Activated T-helper 2 cell treated with anti-CD3 and anti-CD28 coated beads, Interferon-gamma antibody, Interleukin-2, Interleukin-4, amounts not matched to agents 10 μg/mL and 5 μg/mL and 100 μg/mL, durations not matched to agents 14 hours and 24 hours and 36 hours (primary cell): ENCODE measurements at regions not wholly inside any gene's neighbourhood (a gene's known extent, or its start where the extent isn't known, plus 50 kb on each side); places are given as distances from the start of the nearest gene placed in this dataset.

Experiments used
- DNase-seq: peaks from one replicate; pipeline ENCODE4 v3.0.0; 2021; ENCODE audit warnings: low spot score
- H3K27ac Mint-ChIP-seq: one replicate; pipeline ENCODE4 v1.8.0; 2021; ENCODE audit warnings: mixed read lengths
- H3K27me3 Mint-ChIP-seq: one replicate; pipeline ENCODE4 v1.8.0; 2021; ENCODE audit warnings: low read depth, mixed read lengths
- H3K36me3 Mint-ChIP-seq: one replicate; pipeline ENCODE4 v1.8.0; 2021; ENCODE audit warnings: low read depth, mixed read lengths
- H3K4me1 Mint-ChIP-seq: one replicate; pipeline ENCODE4 v1.8.0; 2021; ENCODE audit warnings: low read depth, mixed read lengths
- H3K4me3 Mint-ChIP-seq: one replicate; pipeline ENCODE4 v1.8.0; 2021; ENCODE audit warnings: low read depth, mild to moderate bottlenecking, moderate library complexity, mixed read lengths
- H3K9me3 Mint-ChIP-seq: one replicate; pipeline ENCODE4 v1.8.0; 2021; ENCODE audit warnings: mixed read lengths
- intact Hi-C: fragments of 100-400 bp; cut with micrococcal nuclease; formaldehyde crosslinking; loops from one replicate; pipeline ENCODE4 v1.15.1; 2023

DNA sequence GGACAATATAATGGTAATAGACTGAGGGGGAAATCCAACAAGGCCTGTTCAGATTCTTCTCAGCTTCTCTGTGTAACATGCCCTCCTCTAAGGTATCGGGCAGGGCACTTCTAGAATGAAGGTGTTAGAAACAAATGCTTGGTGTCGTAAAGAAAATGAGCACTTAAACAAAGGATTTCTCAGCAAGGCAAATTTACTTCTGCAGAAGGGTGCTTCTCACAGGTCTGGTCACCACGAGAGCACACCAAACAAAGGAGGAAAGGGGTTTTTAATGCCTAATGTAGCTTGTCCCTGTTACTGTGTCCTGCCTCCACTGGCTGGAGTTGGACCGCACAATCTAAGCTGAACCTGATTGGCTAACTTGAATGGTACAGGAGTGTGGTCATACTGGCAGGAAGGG is 642.6 kb upstream of the CDH8 start:
- intact Hi-C loops = no loop called here
- H3K9me3 Mint-ChIP-seq = peaks cover 76% of the 10 kb centered on the region
- no peak overlapping the region for H3K4me3 Mint-ChIP-seq
- no peak for DNase-seq
- no peaks in the 10 kb centered on the region for H3K4me1 Mint-ChIP-seq
- no peaks in the 10 kb centered on the region for H3K36me3 Mint-ChIP-seq
- H3K27me3 Mint-ChIP-seq = no peaks in the 10 kb centered on the region
- H3K27ac Mint-ChIP-seq = no peak overlapping the region

DNA sequence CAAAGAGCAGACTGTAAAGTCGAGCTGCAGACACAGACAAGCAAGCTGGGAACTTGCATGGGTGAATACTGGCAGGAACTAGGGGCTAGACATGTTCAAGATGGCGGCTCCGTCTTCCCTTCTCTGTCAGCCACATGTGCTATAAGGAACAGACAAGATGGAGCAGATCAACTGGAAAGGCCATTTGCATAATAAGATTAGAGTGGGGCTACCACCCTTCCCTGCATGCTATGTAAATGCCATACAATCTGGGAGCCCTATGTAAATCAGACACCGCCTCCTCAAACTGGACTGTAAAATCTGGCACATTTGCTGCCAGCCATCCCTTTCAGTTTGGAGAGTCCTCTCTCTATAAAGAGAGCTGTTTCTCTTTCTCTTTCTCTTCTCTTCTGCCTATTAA is 640.1 kb upstream of the CDH8 start:
- intact Hi-C loops = no loop called here
- no peak overlapping the region for H3K27ac Mint-ChIP-seq
- no peaks in the 10 kb centered on the region for H3K27me3 Mint-ChIP-seq
- peaks cover 71% of the 10 kb centered on the region for H3K9me3 Mint-ChIP-seq
- no peaks in the 10 kb centered on the region for H3K4me1 Mint-ChIP-seq
- H3K4me3 Mint-ChIP-seq = no peak overlapping the region
- no peaks in the 10 kb centered on the region for H3K36me3 Mint-ChIP-seq
- no peak for DNase-seq

DNA sequence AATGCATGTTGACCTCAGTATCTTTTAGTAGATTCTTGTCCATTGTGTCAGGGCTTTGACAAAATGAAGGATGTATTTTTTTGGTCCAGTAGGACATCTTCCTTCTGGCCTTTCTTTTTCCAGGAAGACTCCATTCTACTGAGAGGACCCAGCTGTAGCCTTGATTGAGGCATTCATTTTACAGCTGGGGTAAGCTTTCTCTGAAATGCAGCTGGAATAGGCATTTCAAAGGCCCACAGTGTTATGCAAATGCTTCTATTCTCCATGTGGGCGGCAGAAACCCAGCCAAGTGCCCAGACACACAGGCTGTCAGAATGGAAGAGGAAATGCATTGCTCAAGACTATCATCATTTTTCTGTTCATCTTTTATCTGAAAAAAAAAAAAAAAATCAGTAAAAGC is 629.0 kb upstream of the CDH8 start:
- Mint-ChIP-seq H3K4me1 (no peaks in the 10 kb centered on the region), H3K36me3 (no peaks in the 10 kb centered on the region), H3K27me3 (no peaks in the 10 kb centered on the region), H3K9me3 (peaks cover 51% of the 10 kb centered on the region), H3K4me3 (no peak overlapping the region), H3K27ac (no peak overlapping the region)
- intact Hi-C loops = no loop called here
- no peak for DNase-seq

DNA sequence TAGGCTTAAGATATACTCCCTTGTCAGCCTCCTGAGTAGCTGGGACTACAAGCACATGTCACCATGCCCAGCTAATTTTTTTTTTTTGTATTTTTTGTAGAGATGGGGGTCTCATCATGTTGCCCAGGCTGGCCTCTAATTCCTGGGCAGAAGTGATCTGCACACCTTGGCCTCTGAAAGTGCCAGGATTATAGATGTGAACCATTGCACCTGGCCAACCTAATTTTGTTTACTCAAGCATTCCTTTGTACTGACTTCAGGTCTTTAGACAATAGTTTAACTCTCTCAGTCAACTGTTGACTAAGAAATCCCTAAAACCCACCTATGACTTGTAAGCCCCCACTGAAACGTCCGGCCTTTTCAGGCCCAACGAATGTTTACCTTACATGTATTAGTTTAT is 628.3 kb upstream of the CDH8 start:
- H3K9me3 Mint-ChIP-seq = peaks cover 49% of the 10 kb centered on the region
- no peaks in the 10 kb centered on the region for H3K27me3 Mint-ChIP-seq
- intact Hi-C loops = no loop called here
- H3K36me3 Mint-ChIP-seq = no peaks in the 10 kb centered on the region
- DNase-seq = no peak
- H3K27ac Mint-ChIP-seq = no peak overlapping the region
- no peak overlapping the region for H3K4me3 Mint-ChIP-seq
- no peaks in the 10 kb centered on the region for H3K4me1 Mint-ChIP-seq

DNA sequence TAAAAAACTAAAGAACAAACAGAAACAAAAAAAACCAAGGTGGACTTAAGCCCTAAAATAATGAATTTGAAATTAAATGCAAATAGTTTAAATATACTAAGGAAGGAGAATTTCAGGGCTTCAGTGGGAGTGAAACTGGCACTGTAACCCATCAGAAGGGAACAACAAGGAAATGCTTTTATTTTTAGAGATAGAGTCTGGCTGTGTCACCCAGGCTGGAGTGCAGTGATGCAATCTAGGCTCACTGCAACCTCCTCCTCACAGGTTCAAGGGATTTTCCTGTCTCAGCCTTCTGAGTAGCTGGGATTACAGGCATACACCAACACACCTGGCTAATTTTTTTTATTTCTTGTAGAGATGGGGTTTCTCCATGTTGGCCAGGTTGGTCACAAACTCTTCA is 625.2 kb upstream of the CDH8 start:
- H3K4me1 Mint-ChIP-seq = no peaks in the 10 kb centered on the region
- H3K27ac Mint-ChIP-seq = no peak overlapping the region
- H3K27me3 Mint-ChIP-seq = no peaks in the 10 kb centered on the region
- H3K36me3 Mint-ChIP-seq = no peaks in the 10 kb centered on the region
- H3K4me3 Mint-ChIP-seq = no peak overlapping the region
- intact Hi-C loops = no loop called here
- H3K9me3 Mint-ChIP-seq = peaks cover 45% of the 10 kb centered on the region
- no peak for DNase-seq

DNA sequence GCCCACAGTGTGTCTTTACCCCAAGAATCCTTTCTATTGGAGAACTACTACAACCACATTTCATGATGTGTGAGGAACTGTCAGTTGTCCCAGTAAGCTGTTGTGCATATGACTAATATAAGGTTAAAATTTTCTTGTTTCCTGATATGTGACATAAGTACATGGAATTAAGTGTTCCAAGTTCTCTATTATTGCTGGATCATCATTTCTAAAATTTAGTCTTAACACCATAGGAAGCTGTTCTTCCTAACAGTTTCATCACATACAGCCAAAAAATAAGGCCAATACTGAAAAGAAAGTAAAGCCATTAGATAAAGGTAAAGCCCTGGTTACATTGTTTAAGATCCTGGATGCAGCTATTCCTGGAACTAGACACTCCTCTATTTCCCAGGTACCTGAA is 620.9 kb upstream of the CDH8 start:
- H3K9me3 Mint-ChIP-seq = peaks cover 39% of the 10 kb centered on the region
- intact Hi-C loops = no loop called here
- no peak for DNase-seq
- H3K4me1 Mint-ChIP-seq = no peaks in the 10 kb centered on the region
- H3K36me3 Mint-ChIP-seq = no peaks in the 10 kb centered on the region
- H3K4me3 Mint-ChIP-seq = no peak overlapping the region
- no peaks in the 10 kb centered on the region for H3K27me3 Mint-ChIP-seq
- H3K27ac Mint-ChIP-seq = no peak overlapping the region

DNA sequence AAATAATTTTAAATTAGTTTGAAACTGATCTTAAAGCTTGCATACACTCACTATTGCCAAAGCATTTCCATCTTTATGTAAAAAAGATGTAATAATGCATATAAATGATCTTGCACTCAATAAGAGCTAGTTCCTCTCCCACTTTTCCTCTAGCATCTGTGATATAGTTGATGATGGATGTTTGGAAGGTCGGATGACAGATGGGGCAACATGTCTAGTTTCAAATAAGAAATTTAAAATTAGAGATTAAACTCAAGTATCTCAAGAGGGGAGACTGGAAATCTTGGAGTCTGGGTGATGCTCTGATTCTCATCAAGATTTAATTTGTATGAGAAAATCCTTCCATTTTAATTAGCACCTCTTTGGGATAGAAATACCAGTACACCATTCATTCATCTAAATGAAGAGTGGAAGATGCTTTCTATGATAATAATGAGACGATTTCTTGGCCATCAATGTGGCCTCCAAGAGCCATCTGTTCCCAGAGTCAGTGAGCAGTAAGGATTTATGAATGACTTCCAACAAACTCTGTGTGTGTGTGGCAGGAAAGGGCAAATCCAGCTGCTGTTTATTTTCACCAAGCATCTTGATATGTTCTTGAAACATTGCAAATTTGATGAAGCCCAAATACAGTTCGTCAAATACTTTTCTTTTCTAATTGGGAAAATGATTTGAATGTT is 616.3 kb upstream of the CDH8 start:
- no peaks in the 10 kb centered on the region for H3K36me3 Mint-ChIP-seq
- H3K27ac Mint-ChIP-seq = no peak overlapping the region
- no peak for DNase-seq
- no peaks in the 10 kb centered on the region for H3K4me1 Mint-ChIP-seq
- intact Hi-C loops = no loop called here
- no peaks in the 10 kb centered on the region for H3K27me3 Mint-ChIP-seq
- no peak overlapping the region for H3K4me3 Mint-ChIP-seq
- peaks cover 52% of the 10 kb centered on the region for H3K9me3 Mint-ChIP-seq

DNA sequence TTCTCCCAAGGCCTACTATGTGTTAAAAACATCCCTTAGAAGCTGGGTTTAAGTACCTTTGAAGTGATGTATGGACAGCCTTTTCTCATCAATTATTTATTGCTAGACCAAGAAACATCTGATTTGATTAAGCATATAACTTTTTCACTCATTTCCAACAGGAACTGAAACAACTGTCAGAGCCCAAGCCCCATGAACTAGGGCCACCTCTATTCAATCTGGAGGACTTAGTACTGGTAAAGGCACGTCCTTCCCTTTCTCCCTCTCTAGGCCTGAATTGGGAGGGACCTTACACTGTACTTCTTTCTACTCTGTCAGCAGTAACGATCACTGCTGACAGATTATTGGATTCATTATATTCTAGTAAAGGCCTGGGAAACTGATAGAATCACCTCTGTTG is 612.0 kb upstream of the CDH8 start:
- no peaks in the 10 kb centered on the region for H3K4me1 Mint-ChIP-seq
- no peak for DNase-seq
- H3K27me3 Mint-ChIP-seq = no peaks in the 10 kb centered on the region
- H3K27ac Mint-ChIP-seq = no peak overlapping the region
- H3K4me3 Mint-ChIP-seq = no peak overlapping the region
- H3K9me3 Mint-ChIP-seq = peaks cover 56% of the 10 kb centered on the region
- intact Hi-C loops = no loop called here
- H3K36me3 Mint-ChIP-seq = no peaks in the 10 kb centered on the region

DNA sequence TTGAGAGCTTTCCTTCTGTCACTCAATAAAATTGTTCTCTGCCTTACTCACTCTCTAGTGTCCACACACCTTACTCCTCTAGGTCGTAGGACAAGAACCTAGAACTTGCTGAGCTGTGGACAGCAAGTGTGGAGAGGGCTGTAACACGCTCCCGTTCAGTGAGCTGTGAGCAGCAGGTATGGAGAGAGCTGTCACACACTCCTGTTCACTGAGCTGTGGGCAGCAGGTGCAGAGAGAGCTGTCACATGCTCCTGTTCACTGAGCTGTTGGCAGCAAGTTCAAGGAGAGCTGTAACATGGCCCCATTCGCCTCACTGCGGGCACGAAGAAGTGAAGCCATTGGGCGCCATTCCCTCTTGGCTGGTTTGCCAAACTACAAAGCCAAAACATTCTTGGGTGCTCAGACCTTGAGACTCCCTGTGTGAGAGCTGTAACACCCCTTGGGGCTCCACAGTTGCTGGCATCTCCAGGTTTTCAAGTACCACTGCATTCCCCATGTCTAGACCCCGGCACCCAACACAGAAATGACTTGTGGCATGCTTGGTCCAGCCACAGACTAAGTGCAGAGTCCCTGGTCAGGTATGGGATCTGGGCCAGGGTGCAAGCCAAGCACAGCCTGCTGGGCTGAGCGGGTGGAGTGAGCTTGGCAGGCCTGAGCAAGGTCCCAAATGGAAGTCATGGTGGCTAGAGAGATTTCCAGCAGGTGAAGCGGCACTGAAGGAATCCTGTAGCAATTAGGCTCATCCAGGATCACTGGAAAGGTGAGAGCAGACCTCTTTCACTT is 608.0 kb upstream of the CDH8 start:
- DNase-seq = no peak
- H3K36me3 Mint-ChIP-seq = no peaks in the 10 kb centered on the region
- H3K27ac Mint-ChIP-seq = no peak overlapping the region
- H3K9me3 Mint-ChIP-seq = peaks cover 45% of the 10 kb centered on the region
- H3K4me3 Mint-ChIP-seq = no peak overlapping the region
- H3K4me1 Mint-ChIP-seq = no peaks in the 10 kb centered on the region
- no peaks in the 10 kb centered on the region for H3K27me3 Mint-ChIP-seq
- intact Hi-C loops = no loop called here

DNA sequence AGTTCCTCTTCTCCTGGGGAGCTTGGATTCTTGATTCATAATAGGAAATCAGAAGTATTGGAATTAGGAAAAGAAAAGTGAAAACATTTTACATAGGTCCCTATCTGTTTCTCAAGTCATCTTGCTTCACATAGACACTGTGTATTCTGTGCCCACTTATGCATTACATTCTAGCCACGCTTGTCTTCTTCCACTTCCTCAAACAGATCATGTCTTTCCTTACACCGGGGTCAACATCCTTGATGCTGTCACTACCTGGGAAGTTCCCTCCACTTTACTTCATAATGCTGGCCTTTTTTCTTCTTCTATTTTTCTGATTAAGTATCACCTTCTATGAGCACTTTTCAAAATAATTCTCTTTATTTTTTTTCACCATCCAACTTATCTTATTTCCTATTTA is 606.4 kb upstream of the CDH8 start:
- no peak for DNase-seq
- H3K27me3 Mint-ChIP-seq = no peaks in the 10 kb centered on the region
- peaks cover 46% of the 10 kb centered on the region for H3K9me3 Mint-ChIP-seq
- no peaks in the 10 kb centered on the region for H3K4me1 Mint-ChIP-seq
- no peak overlapping the region for H3K27ac Mint-ChIP-seq
- intact Hi-C loops = no loop called here
- no peak overlapping the region for H3K4me3 Mint-ChIP-seq
- H3K36me3 Mint-ChIP-seq = no peaks in the 10 kb centered on the region

DNA sequence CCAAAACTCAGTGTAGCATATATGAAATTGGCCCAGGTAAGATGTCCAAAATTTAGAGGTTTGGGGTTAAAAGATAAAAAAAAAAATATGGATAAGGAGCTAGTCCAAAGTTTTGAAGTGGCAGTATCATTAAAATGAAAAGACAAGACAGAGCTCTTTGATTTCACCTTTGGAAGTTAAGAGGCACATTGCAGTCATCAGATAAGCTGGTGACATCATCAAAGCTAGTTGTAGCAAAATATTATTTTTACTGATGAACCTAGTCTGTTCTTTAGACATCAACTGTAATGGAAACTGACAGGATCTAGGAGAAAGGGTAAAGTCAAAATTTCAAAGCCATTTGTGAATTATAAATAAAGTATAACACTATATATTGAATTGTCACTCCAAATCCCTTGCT is 603.7 kb upstream of the CDH8 start:
- H3K9me3 Mint-ChIP-seq = peaks cover 50% of the 10 kb centered on the region
- intact Hi-C loops = no loop called here
- no peaks in the 10 kb centered on the region for H3K4me1 Mint-ChIP-seq
- H3K36me3 Mint-ChIP-seq = no peaks in the 10 kb centered on the region
- H3K27ac Mint-ChIP-seq = no peak overlapping the region
- no peaks in the 10 kb centered on the region for H3K27me3 Mint-ChIP-seq
- DNase-seq = no peak
- no peak overlapping the region for H3K4me3 Mint-ChIP-seq

DNA sequence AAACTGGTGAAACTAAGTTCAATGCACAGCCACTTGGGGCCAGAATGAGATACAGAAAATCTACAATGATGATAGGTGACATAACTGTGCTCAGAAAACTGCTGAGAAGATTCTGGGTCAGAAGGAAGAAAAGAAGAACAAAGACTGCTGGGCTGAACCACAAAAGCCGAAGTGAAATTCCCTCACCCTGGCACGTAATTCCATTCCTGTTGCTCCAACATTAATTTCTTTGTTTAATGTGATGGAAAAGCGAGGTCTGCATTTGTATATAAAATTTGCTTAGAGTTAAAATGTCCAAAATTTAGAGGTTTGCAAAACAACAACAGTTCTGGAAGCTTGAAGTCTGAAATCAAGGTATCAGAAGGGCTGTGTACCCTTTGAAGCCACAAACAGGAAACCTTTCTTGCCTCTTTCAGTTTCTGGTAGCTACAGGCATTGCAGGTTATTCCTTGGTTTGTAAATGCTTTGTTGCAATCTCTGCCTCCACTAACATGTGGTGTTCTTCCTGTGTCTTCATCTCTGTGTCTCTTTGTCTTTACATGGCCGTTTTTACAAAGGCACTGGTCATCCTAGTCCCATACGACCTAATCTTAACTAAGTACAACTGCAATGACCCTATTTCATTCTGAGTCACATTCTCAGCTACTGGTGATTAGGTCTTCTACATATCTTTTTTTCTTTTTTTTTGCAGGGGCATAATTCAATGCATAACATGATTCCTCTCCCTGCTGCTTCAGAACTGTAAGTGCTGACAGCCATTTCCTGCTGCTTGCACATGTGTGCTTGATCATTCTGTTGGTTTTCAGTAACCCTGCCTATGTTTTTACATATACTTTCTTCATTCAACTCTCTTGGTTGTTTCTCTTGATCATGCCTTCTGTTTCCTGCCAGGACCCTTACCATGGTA is 603.0 kb upstream of the CDH8 start:
- Mint-ChIP-seq H3K4me3 (no peak overlapping the region), H3K27ac (no peak overlapping the region), H3K9me3 (peaks cover 51% of the 10 kb centered on the region), H3K27me3 (no peaks in the 10 kb centered on the region), H3K36me3 (no peaks in the 10 kb centered on the region), H3K4me1 (no peaks in the 10 kb centered on the region)
- intact Hi-C loops = no loop called here
- no peak for DNase-seq
